GM13977 (cell line): ENCODE measurements at regions not wholly inside any gene's neighbourhood (a gene's known extent, or its start where the extent isn't known, plus 50 kb on each side); places are given as distances from the start of the nearest gene placed in this dataset.

ENCODE experiments used
- DNase-seq: peaks from one replicate; pipeline ENCODE4 v3.0.0; 2012; ENCODE audit warnings: low spot score
- in situ Hi-C: fragments of 300-500 bp; cut with MboI; formaldehyde crosslinking; loops from one replicate; pipeline ENCODE4 v1.12.0; 2022; ENCODE audit warnings: low sequenced_read_pairs, low pct_unique_long_range_greater_than_20kb, mixed read lengths, inconsistent platforms; ENCODE audit not compliant: unreplicated experiment
- TF ChIP-seq, protein P1 (sequence below): IDR thresholded peaks from 2 replicates; pipeline ENCODE4 v1.5.1; 2012; ENCODE audit warnings: mild to moderate bottlenecking, control low read depth; ENCODE audit not compliant: insufficient read depth; ENCODE audit errors: extremely low read depth, missing control alignments

GRCh38 chr6:167533851-167534250, 209.0 kb downstream of the TTLL2 start:
- TF ChIP-seq, protein P1, sequence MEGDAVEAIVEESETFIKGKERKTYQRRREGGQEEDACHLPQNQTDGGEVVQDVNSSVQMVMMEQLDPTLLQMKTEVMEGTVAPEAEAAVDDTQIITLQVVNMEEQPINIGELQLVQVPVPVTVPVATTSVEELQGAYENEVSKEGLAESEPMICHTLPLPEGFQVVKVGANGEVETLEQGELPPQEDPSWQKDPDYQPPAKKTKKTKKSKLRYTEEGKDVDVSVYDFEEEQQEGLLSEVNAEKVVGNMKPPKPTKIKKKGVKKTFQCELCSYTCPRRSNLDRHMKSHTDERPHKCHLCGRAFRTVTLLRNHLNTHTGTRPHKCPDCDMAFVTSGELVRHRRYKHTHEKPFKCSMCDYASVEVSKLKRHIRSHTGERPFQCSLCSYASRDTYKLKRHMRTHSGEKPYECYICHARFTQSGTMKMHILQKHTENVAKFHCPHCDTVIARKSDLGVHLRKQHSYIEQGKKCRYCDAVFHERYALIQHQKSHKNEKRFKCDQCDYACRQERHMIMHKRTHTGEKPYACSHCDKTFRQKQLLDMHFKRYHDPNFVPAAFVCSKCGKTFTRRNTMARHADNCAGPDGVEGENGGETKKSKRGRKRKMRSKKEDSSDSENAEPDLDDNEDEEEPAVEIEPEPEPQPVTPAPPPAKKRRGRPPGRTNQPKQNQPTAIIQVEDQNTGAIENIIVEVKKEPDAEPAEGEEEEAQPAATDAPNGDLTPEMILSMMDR, result no peak
- in situ Hi-C loops, result no loop called here
- no peak for DNase-seq

DNA sequence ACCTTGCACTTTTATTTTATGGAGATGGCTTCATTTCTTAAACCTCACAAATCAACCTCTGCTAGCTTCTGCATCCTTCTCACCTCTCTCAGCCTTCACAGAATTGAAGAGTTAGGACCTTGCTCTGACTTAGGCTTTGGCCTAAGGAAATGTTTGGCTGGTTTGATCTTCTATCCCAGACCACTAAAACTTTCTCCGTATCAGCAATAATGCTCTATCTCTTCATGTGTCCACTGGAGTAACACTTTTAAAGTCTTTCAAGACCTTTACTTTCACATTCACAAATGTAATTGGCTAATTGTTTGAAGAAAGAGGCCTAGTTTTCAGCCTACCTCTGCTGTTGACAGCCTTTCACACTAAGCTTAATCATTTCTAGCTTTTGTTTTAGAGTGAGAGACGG, 212.9 kb downstream of the TTLL2 start:
- TF ChIP-seq, protein P1, result no peak
- DNase-seq, result no peak
- in situ Hi-C loops, result no loop called here

DNA sequence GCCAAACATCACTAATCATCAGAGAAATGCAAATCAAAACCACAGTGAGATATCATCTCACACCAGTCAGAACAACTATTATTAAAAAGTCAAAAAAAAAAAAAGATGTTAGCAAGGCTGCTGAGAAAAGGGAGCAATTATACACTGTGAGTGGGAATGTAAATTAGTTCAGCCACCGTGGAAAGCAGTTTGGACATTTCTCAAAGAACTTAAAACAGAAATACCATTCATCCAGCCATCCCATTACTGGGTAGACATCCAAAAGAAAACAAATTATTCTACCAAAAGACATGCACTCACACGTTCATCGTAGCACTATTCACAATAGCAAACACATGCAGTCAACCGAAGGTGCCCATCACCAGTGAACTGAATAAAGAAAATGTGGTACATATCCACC, 213.9 kb downstream of the TTLL2 start:
- no peak for DNase-seq
- in situ Hi-C loops, result no loop called here
- TF ChIP-seq, protein P1, result no peak

- in situ Hi-C loops, result no loop called here
- DNase-seq, result no peak
- TF ChIP-seq, protein P1, result no peak
Measured at GRCh38 chr6:167540796-167541195, 215.9 kb downstream of the TTLL2 start.

- TF ChIP-seq, protein P1, result no peak
- in situ Hi-C loops, result no loop called here
- no peak for DNase-seq
Measured at GRCh38 chr6:167541544-167541943, 216.7 kb downstream of the TTLL2 start.

DNA sequence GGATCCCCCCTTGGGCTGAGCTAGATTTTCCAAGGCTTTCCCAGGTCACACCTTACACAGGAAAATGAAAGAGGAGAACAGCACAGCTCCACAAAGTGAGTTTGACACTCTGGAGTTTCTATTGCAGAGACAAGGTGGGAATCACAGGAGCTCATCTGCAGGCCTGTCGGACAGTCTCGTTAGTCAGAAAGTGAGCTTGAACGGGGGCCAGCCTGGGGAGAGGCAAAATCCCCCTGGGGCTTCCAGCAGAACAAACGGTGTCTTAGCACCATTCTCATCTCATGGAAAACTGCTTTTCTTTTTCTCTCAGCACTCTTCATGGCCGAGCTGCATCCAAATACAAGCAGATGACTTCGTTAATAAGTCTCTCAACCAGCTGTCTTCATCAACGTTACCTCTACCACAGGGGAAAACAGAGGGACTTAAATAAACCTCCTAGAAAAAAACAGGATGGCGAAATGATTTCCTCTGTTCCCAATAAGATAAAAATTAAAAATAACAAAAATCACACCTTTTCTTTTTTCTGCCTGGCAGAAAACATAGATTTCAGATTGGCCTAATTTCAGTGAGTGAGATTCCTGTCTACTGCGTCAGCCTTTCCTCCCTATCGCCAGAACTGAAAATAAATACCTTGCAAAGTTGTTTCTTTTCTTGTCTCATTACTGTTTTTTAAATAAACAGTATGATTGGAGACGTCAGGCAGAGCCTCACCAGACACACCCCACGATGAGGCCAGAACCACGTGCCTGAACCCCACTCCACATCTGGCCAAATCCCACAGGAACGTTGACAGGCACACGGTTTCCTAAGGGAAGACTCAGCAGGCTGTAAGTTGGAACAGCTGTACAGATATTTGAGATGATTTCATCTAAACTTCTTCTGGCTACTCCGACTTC, 219.0 kb downstream of the TTLL2 start:
- TF ChIP-seq, protein P1, result no peak
- in situ Hi-C loops, result no loop called here
- no peak for DNase-seq
